Stimulated activated CD8-positive, alpha-beta memory T cell treated with anti-CD3 and anti-CD28 coated beads, Interleukin-15, amount 100 ng/mL, for 4 hours (primary cell): ENCODE measurements at regions not wholly inside any gene's neighbourhood (a gene's known extent, or its start where the extent isn't known, plus 50 kb on each side); places are given as distances from the start of the nearest gene placed in this dataset.

ENCODE experiments used
- DNase-seq, 2 donors: peaks; one replicate each; pipeline ENCODE4 v3.0.0-alpha.2; 2020; ENCODE audit warnings: low read depth in 2 of 2

- DNase-seq = no peak
Measured at GRCh38 chr2:118565301-118565700, 282.1 kb downstream of the EN1 start.

- no peak for DNase-seq
Measured at GRCh38 chr2:118562144-118562543, 285.3 kb downstream of the EN1 start.

- no peak for DNase-seq
Measured at GRCh38 chr2:118558846-118559245, 288.6 kb downstream of the EN1 start.

DNA sequence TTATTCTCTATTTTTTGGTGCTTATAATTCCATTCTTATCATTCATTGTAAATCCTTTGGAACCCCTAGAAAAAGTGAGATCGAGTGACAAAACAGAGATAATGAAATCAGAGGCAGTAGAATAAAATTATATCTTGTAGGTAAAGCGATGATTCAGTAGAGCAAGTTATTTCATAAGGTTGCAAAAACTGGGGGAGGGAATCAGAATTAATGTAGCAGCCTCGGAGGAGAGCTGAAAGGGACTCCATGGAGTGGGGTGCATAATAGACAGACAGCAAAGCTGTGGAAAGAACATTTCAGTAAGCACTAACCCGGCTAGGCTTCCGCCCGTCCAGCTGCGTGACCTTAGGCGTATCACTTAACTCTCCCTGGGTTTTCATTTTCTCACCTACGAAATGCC, 289.7 kb downstream of the EN1 start:
- DNase-seq = no peak

GRCh38 chr2:118557016-118557415, 290.4 kb downstream of the EN1 start:
- no peak for DNase-seq

- no peak for DNase-seq
Measured at GRCh38 chr2:118554616-118555015, 292.8 kb downstream of the EN1 start.

DNA sequence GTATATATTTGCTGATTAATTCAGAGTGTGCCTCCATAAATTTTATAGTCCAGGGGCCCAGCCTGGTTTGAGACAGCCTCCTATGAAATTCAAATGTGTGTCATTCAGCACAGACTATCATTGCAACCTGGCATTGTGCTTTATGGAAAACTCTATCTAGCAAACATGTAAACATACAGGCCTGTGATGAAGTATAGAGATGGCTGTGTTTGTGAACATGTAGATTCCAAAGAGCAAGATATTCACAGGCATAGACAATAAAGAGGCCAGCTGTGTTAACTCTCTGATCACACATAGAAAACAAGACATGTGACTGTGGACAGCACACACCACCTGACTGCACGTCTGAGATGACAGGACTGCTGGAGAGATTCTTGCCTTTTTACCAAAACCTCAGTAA, 297.9 kb downstream of the EN1 start:
- no peak for DNase-seq

DNA sequence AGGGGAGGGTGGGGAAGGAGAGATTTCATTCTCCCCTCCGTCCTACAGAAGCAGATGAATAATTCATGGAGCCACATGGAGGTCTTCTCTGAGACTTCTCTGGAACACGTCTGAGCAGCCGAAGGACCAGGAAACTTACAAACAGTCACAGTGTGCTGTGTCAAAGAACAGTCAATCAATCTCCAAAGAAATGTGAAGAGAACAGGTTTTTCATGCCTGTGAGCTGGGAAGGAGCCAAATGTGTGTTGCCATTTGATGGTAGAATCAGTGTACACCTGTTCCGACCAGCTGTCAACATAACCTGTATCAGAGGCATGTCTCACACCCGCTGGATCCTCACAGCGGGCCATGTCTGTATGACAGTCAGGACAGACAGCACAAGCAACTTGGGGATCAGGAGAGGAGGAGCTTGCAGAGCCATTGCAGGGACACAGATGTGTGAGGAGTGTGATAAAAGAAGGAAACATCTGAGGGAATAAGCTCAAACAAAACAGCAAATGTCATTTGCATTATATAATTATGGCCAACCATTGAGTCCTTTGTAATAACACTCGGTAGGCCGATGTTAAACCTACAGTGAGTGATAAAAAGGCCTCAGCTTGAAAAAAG, 298.5 kb downstream of the EN1 start:
- no peak for DNase-seq

DNA sequence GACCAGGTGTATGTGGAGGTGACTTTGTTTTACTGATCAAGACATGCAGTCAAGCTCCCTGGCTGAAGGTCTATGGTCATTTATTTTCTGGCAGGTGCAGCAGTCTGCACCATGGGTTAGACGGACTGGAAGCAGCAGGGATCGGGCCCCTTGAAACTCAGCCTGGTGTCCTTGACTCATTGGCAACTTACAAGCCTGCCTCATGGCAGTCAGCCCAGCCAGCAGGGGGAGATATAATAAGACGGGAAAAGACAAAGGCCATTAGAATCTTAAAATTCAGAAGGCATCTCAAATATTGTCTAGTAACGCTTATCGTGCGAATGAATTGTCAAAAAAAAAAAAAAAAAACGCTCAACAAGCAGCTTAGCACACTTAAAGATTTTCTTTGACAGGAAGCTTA, 308.2 kb downstream of the EN1 start:
- DNase-seq = no peak

DNA sequence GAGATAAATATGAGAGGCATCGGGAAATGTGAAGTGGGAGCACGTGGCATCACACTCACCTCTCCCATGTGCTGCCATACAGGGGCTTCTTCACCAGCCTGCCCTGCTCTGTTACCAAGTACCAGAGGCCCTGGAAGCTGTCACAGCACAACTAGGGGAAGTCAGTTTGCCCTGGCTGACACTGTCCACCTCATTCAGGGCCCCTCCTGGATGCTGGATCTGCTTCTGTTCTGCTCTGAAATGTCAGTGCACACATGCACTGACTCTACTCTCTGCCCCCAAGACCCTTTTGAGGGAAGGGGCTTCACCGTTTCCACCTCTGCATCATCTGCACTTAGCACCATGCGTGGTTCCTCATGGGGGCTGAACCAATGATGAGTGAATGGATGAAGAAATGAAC, 311.1 kb downstream of the EN1 start:
- no peak for DNase-seq

DNA sequence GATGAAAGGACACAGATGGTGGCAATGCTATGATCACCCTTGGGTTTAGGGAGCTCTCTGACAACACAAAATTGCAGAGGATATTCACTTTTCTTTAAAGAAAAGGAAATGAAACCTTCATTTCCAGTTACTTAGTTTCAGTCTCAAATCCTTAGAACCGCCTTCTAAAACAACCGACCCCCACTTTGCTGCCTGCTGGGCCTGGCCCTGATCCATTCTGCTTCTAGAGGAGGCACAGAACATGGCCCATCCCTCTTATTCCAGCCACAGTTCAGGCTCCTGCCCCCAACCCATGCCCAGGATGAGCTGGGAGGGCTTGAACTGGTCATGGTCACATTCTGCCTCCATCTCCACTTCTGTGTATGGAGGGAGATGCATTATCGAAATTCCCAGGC, 311.6 kb downstream of the EN1 start:
- DNase-seq = no peak

- no peak for DNase-seq
Measured at GRCh38 chr2:118535171-118535817, 312.2 kb downstream of the EN1 start.

DNA sequence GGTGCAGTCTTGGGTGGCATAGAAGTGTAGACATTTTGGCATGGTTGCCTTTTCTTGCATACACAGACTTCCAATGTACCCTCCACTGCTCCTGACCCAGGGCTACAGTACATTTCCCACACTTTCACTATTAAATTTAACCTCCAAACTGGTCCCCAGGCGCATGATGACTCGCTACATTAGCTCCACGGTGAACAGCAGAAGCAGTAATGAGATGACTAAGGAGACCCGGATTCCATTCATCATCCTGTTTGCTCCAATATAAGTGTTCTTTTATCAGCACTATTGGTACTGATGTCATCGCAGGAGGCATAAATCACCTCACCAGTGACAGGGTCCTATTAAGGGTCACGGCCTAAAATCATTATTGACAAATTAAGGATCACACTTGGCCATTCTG, 316.5 kb downstream of the EN1 start:
- no peak for DNase-seq

DNA sequence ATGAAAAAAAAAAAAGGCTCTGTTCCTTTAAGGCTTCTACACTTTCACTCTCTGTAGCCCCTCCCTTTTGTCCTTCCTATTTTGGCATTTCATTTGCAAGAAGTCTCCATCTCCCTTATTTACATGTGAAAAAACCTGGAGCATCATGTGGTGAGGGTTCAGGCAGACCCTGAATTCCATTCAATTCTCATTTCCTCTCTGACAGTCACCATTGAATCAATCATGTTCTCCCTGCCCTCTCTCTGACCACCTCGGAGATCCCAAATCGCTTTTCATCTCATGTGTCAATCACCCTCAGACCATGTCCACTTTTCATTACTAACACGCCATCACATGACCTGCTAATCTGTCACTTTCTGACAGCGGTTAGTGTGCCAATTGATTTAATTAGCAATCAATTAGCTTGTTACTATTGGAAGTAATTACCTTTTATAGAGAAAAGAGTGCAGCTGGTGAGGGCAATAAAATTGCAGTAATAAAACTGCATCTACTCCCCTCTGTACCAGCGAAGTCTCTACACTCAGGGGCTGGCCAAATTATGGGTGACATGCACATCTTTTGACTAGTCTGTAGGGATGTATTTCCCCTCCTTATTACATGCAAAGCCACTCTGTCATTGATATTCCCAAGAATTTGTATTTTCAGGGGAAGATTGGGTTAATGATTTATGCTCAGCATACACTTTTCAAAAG, 317.4 kb downstream of the EN1 start:
- no peak for DNase-seq

DNA sequence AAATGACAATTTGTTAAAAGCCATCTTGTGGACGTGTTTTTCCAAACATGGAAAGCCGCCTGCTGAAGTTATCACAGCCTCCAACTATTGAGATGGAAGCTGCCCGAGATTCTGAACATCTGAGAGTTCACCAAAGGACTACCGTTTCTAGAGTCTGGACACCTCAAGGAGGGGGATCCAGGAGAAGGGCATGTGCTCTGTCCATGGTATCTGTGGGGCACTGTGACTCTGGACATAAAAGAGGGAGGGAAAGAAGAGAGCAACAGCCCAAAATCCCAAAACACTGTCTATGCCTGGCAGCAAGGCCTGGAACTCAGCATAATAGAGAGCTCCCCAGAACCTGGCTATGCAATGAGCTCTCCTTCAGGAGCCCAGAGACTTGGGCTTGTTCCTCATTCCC, 319.9 kb downstream of the EN1 start:
- no peak for DNase-seq

GRCh38 chr2:118525346-118525745, 322.1 kb downstream of the EN1 start:
- no peak for DNase-seq

GRCh38 chr2:118524911-118525310, 322.5 kb downstream of the EN1 start:
- DNase-seq = no peak

DNA sequence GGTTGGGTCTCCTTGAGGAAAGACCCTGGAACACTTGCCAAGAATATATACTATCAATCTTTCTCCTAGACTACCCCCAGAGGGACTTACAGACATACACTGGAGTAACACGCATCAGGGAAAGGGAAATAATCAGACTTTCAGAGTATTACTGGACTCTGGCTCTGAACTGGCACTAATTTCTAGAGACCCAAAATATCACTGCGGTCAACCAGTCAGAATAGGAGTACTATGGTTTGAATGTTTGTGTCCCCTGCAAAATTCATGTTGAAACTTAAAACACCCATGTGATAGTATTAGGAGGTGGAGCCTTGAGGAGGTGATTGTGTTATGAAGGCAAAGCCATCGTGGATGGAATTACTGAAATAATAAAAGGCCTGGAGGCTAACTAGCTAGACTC, 323.7 kb downstream of the EN1 start:
- no peak for DNase-seq

- no peak for DNase-seq
Measured at GRCh38 chr2:118521960-118522359, 325.5 kb downstream of the EN1 start.

GRCh38 chr2:118521272-118521671, 326.2 kb downstream of the EN1 start:
- no peak for DNase-seq

GRCh38 chr2:118520246-118520645, 327.2 kb downstream of the EN1 start:
- no peak for DNase-seq

DNA sequence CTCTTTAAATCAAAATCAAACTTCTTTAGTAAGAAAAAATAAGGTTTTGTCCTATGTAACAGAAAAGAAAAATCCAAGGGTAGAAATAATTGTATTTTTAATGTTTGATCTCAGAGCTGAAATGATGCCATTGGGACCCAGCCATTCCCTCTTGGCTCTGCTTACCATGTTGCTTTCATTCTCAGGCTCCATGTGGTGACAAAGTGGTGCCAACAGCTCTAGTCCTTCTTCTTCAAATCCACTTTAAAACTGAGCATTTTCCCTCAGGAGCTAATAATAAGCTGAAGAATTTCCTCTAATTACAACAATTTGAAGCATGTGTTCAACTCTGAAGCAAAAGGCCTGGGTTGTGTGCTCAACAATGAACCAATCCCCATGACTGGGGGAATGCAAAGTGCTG, 327.9 kb downstream of the EN1 start:
- no peak for DNase-seq

- DNase-seq = no peak
Measured at GRCh38 chr2:118510807-118511206, 336.6 kb downstream of the EN1 start.
